ENCODE measurements at regions not wholly inside any gene's neighbourhood (a gene's known extent, or its start where the extent isn't known, plus 50 kb on each side); places are given as distances from the start of the nearest gene placed in this dataset.

- intact Hi-C loops (cut with DNase I), result no loop called here
- H3K4me1 ChIP-seq (replicated peaks), result no peaks in the 10 kb centered on the region
These were observed 608.8 kb upstream of the BOD1L1 start for GRCh38 chr4:14236359-14236758.

DNA sequence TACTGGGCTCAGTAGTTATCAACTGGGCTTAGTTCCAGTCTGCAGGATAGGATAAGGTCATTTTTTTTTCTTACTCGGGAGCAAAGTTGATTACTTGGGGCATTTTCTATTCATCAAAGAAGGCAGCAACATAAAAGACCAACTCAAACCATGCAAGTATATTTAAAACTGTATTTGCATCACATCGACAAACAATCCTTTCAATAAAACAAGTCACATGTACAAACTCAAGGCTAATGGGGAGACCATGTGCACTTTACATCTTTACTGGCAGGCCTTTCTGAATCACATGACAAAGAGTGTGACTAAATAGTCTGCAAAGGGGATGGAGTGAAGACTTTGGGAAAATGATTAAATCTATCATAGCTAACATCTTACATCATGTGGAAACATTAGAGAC, 610.4 kb upstream of the BOD1L1 start:
- Histone ChIP-seq H3K9me3 (no peaks in the 10 kb centered on the region), H3K4me1 (replicated peaks) (no peaks in the 10 kb centered on the region), H3K27ac (no peak overlapping the region), H3K4me3 (no peak overlapping the region), H3K36me3 (no peaks in the 10 kb centered on the region), H3K27me3 (replicated peaks; ENCODE audit: insufficient read depth) (no peaks in the 10 kb centered on the region)
- DNase-seq (ENCODE audit: low spot score), result no peak
- TF ChIP-seq POLR2AphosphoS5 (IDR thresholded peaks at IDR 0.05), result no peak
- no peak for TF ChIP-seq CTCF (IDR thresholded peaks at IDR 0.05)
- TF ChIP-seq POLR2A (IDR thresholded peaks at IDR 0.05), result no peak
- WGBS, result 59% methylated on average over 2 of the region's 2 CpGs
- intact Hi-C loops (cut with DNase I), result no loop called here

More at GRCh38 chr4:14236359-14236758, 608.8 kb upstream of the BOD1L1 start:
- TF ChIP-seq POLR2AphosphoS5 (IDR thresholded peaks at IDR 0.05), result no peak
- TF ChIP-seq POLR2A (IDR thresholded peaks at IDR 0.05), result no peak
- H3K4me3 ChIP-seq, result no peak overlapping the region
- no peaks in the 10 kb centered on the region for H3K9me3 ChIP-seq
- WGBS, result 76% methylated on average over 2 of the region's 2 CpGs
- H3K36me3 ChIP-seq, result no peaks in the 10 kb centered on the region
- H3K27me3 ChIP-seq (replicated peaks; ENCODE audit: insufficient read depth), result no peaks in the 10 kb centered on the region
- DNase-seq (ENCODE audit: low spot score), result no peak
- no peak overlapping the region for H3K27ac ChIP-seq

- Histone ChIP-seq H3K4me1 (replicated peaks) (no peaks in the 10 kb centered on the region), H3K36me3 (no peaks in the 10 kb centered on the region), H3K27me3 (replicated peaks; ENCODE audit: insufficient read depth) (no peaks in the 10 kb centered on the region), H3K27ac (no peak overlapping the region), H3K9me3 (no peaks in the 10 kb centered on the region), H3K4me3 (no peak overlapping the region)
- WGBS, result 93% methylated on average over 3 of the region's 3 CpGs
- no peak for DNase-seq (ENCODE audit: low spot score)
- intact Hi-C loops (cut with DNase I), result no loop called here
- no peak for TF ChIP-seq POLR2A (IDR thresholded peaks at IDR 0.05)
- TF ChIP-seq POLR2AphosphoS5 (IDR thresholded peaks at IDR 0.05), result no peak
- TF ChIP-seq CTCF (IDR thresholded peaks at IDR 0.05), result no peak
These were observed 614.0 kb upstream of the BOD1L1 start for GRCh38 chr4:14241574-14241973.

- Histone ChIP-seq H3K36me3 (no peaks in the 10 kb centered on the region), H3K27me3 (replicated peaks; ENCODE audit: insufficient read depth) (no peaks in the 10 kb centered on the region), H3K9me3 (no peaks in the 10 kb centered on the region), H3K4me1 (replicated peaks) (no peaks in the 10 kb centered on the region), H3K4me3 (no peak overlapping the region), H3K27ac (no peak overlapping the region)
- WGBS, result 57% methylated on average over 3 of the region's 3 CpGs
- DNase-seq (ENCODE audit: low spot score), result no peak
- TF ChIP-seq POLR2AphosphoS5 (IDR thresholded peaks at IDR 0.05) (no peak), POLR2A (IDR thresholded peaks at IDR 0.05) (no peak), CTCF (IDR thresholded peaks at IDR 0.05) (no peak)
- intact Hi-C loops (cut with DNase I), result no loop called here
These were observed 620.2 kb upstream of the BOD1L1 start for GRCh38 chr4:14247767-14248166.

DNA sequence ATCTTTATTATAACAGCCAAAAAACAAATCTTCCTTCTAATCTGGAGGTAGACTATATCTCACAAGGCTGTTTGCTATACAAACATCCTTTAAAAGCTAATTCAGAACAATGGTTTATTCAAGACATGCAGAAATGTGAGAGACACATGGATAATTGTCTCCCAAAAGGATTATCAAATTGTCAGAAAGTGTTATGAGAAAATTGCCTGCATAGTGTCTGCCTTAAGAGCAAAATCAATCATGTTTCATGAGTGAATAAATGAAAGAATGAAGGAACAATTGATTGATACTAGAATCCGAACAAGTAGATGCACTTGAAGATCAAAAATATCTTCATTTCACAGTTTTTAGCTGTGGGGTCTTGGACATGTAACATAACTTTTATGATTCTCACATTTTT, 621.7 kb upstream of the BOD1L1 start:
- no peak for DNase-seq (ENCODE audit: low spot score)
- Histone ChIP-seq H3K4me3 (no peak overlapping the region), H3K9me3 (no peaks in the 10 kb centered on the region), H3K36me3 (no peaks in the 10 kb centered on the region), H3K4me1 (replicated peaks) (no peaks in the 10 kb centered on the region), H3K27ac (no peak overlapping the region), H3K27me3 (replicated peaks; ENCODE audit: insufficient read depth) (no peaks in the 10 kb centered on the region)
- intact Hi-C loops (cut with DNase I), result no loop called here
- 58% methylated on average over 1 of the region's 1 CpG for WGBS
- TF ChIP-seq POLR2A (IDR thresholded peaks at IDR 0.05) (no peak), CTCF (IDR thresholded peaks at IDR 0.05) (no peak), POLR2AphosphoS5 (IDR thresholded peaks at IDR 0.05) (no peak)
